GM21423 (cell line): ENCODE measurements at regions not wholly inside any gene's neighbourhood (a gene's known extent, or its start where the extent isn't known, plus 50 kb on each side); places are given as distances from the start of the nearest gene placed in this dataset.
"Not testable (repeated sequence)": the region's sequence is repeated elsewhere in the genome, so short reads cannot be mapped to it uniquely, and the experiment has no call there.

Experiments
- ATAC-seq: cut with Tn5 transposase; IDR thresholded peaks from one replicate; pipeline ENCODE4 v1.9.1; 2021; ENCODE audit warnings: mild to moderate bottlenecking, moderate library complexity; ENCODE audit not compliant: unreplicated experiment

- ATAC-seq, result not testable (repeated sequence)
These were observed 382.1 kb downstream of the IPMK start for GRCh38 chr10:57885618-57885968.

GRCh38 chr10:57884965-57885617 lies 382.6 kb downstream of the IPMK start:
- ATAC-seq, result no peak

GRCh38 chr10:57884407-57884806 lies 383.3 kb downstream of the IPMK start:
- no peak for ATAC-seq

GRCh38 chr10:57880446-57881227 lies 387.1 kb downstream of the IPMK start:
- no peak for ATAC-seq

GRCh38 chr10:57874810-57875209 lies 392.9 kb downstream of the IPMK start:
- ATAC-seq, result no peak

- no peak for ATAC-seq
These were observed 400.5 kb downstream of the IPMK start for GRCh38 chr10:57867241-57867640.

GRCh38 chr10:57864765-57865680 lies 402.7 kb downstream of the IPMK start:
- ATAC-seq, result no peak

GRCh38 chr10:57849691-57850357 lies 417.9 kb downstream of the IPMK start:
- no peak for ATAC-seq

GRCh38 chr10:57846307-57847065 lies 421.2 kb downstream of the IPMK start:
- no peak for ATAC-seq

GRCh38 chr10:57844387-57844998 lies 423.2 kb downstream of the IPMK start:
- ATAC-seq, result no peak

- ATAC-seq, result no peak
These were observed 436.7 kb downstream of the IPMK start for GRCh38 chr10:57830877-57831560.

GRCh38 chr10:57825015-57825414 lies 442.7 kb downstream of the IPMK start:
- no peak for ATAC-seq

- no peak for ATAC-seq
These were observed 444.3 kb downstream of the IPMK start for GRCh38 chr10:57823398-57823797.

- ATAC-seq, result no peak
These were observed 444.7 kb downstream of the IPMK start for GRCh38 chr10:57822965-57823364.

- no peak for ATAC-seq
These were observed 449.2 kb downstream of the IPMK start for GRCh38 chr10:57818522-57818921.

GRCh38 chr10:57817741-57818140 lies 450.0 kb downstream of the IPMK start:
- ATAC-seq, result no peak

GRCh38 chr10:57815949-57816348 lies 451.7 kb downstream of the IPMK start:
- ATAC-seq, result no peak

- no peak for ATAC-seq
These were observed 457.7 kb downstream of the IPMK start for GRCh38 chr10:57809961-57810360.

GRCh38 chr10:57807906-57808305 lies 459.8 kb downstream of the IPMK start:
- no peak for ATAC-seq
